Choroid plexus epithelial cell (primary cell): ENCODE measurements at regions not wholly inside any gene's neighbourhood (a gene's known extent, or its start where the extent isn't known, plus 50 kb on each side); places are given as distances from the start of the nearest gene placed in this dataset.

Experiments
- DNase-seq: peaks from one replicate; pipeline ENCODE4 v3.0.0-alpha.2; 2010; ENCODE audit warnings: low read depth
- H3K4me3 ChIP-seq: 2 replicates; pipeline ENCODE4 v1.5.1; 2011; ENCODE audit warnings: low read depth, mild to moderate bottlenecking, control low read depth, low read length, moderate library complexity
- TF ChIP-seq, protein P1 (sequence below): conservative IDR thresholded peaks from 2 replicates; pipeline ENCODE4 v1.5.1; 2011; ENCODE audit warnings: low read depth, mild to moderate bottlenecking, control low read depth, inconsistent platforms, low read length, moderate library complexity

DNA sequence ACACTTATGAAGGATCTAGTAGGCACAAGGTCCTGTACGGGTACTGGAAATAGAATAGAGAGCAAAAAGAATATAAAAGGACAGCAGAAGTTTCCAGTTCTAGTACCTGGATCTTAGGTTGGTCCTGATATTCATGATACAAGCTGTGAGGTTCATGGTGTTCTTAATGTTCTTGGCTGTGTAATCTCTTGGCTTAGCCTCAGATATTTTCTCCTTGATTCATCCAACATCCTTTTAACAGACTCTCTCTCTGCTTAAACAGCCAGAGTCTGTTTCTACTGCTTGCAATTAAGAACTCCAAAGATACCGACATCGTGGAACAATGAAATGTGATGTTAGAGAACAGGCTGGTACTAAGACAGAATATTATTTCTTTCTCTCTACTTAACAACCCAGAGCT is 49.9 kb downstream of the CNTN3 start:
- peak; percentile 8 for DNase-seq
- TF ChIP-seq, protein P1, sequence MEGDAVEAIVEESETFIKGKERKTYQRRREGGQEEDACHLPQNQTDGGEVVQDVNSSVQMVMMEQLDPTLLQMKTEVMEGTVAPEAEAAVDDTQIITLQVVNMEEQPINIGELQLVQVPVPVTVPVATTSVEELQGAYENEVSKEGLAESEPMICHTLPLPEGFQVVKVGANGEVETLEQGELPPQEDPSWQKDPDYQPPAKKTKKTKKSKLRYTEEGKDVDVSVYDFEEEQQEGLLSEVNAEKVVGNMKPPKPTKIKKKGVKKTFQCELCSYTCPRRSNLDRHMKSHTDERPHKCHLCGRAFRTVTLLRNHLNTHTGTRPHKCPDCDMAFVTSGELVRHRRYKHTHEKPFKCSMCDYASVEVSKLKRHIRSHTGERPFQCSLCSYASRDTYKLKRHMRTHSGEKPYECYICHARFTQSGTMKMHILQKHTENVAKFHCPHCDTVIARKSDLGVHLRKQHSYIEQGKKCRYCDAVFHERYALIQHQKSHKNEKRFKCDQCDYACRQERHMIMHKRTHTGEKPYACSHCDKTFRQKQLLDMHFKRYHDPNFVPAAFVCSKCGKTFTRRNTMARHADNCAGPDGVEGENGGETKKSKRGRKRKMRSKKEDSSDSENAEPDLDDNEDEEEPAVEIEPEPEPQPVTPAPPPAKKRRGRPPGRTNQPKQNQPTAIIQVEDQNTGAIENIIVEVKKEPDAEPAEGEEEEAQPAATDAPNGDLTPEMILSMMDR = no peak
- no peak overlapping the region for H3K4me3 ChIP-seq

DNA sequence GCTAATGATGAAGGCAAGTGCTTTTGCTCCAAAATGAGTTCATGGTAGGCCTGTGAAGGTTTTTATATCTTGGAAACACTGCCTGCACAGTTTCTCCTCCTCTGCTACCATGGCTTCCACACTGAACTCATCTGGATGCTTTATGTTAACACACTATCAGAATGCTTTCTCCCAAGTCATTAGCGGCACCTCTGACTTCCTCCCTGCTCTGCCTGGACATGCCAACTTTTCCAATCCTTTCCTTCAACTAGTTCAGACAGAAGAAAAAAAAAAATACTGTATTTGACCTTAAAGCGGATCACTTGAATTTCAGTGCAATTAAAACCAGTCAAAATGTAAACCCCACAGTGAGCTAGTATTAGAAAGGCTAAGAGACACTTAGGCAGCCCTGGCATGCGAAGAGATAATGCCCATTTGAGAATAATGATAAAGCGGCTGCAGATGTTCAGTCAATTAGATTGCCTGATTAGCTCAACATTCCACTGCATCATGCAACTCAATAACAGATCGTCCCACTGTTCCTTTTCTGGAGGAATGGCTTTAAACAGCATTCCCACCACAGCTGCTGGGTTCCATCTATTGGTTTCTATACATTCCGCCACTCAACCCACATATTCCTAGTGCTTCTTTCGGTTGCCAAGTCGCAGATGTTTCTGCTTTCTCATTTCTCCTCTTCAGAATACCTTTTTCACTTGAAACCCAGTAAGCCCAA is 51.7 kb downstream of the CNTN3 start:
- H3K4me3 ChIP-seq = no peak overlapping the region
- no peak for DNase-seq
- TF ChIP-seq, protein P1 = no peak

DNA sequence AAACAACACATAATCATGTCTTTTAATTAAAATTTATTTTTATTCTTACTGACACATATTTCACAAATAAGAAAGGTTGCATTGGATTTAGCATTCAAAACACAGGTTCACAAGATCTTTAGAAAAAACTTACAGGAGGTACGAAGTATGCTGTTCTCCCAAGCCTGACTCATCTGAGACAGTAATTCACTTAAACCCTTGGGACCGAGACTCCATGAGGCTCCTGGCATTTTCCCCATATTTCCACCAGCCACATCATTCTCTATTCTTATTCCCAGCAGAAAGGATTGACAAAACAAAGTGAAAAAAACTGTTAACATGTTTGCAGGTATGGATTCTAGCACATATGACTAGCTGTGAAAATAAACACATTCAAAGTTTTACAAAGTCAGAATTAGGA is 52.6 kb downstream of the CNTN3 start:
- DNase-seq = peak; percentile 40
- TF ChIP-seq, protein P1 = no peak
- no peak overlapping the region for H3K4me3 ChIP-seq

DNA sequence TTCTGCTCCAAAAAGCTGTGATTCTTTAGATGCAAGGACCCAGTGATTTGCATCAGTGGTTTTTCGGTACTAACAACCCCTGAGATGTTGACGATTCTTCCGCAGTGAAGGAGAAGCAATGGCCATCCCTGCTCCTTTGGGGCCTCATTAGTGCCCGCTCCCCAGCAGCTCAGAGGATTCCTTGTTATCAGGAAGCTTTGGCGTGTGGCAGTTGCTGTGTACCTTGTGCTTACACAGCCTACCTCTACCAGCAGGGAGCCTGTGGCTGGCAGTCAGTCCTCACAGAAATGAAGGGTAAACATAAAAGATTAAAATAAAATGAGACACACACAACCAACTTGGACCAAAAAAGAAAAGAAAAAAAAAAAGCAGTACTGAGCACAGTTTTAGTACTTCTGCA is 55.2 kb downstream of the CNTN3 start:
- DNase-seq = no peak
- H3K4me3 ChIP-seq = no peak overlapping the region
- TF ChIP-seq, protein P1 = no peak

DNA sequence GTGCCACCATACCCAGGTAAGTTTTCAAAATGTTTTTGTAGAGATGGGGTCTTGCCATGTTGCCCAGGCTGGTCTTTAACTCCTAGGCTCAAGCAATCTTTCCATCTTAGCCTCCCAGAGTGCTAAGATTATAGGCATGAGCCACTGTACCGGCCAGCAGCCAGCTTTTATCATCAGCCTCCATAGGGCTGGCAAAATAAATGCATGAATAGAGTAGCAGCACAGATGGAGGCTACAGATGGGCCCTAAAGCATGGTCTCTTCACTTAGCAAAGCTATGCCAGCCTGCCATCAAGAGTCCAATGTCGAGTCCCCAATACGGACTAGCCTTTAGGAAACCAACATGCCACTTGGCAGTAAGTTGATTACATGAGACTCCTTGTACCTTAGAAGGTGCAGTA is 63.8 kb downstream of the CNTN3 start:
- no peak for DNase-seq
- H3K4me3 ChIP-seq = no peak overlapping the region
- TF ChIP-seq, protein P1 = no peak

DNA sequence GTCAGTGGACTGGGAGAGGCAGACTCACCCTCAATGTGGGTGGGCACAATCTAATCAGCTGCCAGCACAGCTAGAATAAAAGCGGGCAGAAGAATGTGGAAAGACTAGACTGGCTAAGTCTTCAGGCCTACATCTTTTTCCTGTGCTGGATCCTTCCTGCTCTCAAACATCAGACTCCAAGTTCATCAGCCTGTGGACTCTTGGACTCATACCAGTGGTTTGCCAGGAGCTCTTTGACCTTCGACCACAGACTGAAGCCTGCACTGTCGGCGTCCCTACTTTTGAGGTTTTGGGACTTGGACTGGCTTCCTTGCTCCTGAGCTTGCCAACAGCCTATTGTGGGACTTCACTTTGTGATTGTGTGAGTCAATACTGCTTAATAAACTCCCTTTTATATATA is 68.0 kb downstream of the CNTN3 start:
- TF ChIP-seq, protein P1 = no peak
- H3K4me3 ChIP-seq = no peak overlapping the region
- DNase-seq = peak; percentile 29

DNA sequence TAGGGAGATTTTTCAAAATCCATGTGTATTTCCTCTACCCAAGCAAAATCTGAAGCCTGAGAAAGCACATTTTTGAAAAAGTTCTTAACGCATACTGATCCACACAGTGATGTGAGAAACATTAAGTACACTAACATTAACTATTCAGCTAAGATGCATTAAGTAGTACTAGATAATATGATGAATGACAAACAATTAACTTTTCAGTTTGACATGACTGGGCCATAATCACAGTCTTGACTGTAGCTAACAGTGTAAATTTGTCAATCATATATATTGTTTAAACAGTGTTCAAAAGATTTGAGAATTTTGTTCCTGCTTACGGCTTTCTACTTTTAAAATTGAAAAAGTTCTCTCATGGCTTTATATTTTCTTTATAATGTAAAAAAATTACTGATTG is 72.0 kb downstream of the CNTN3 start:
- DNase-seq = no peak
- H3K4me3 ChIP-seq = no peak overlapping the region
- TF ChIP-seq, protein P1 = no peak
